GM18517 (cell line): ENCODE measurements at regions not wholly inside any gene's neighbourhood (a gene's known extent, or its start where the extent isn't known, plus 50 kb on each side); places are given as distances from the start of the nearest gene placed in this dataset.

ENCODE experiments used
- ATAC-seq: cut with Tn5 transposase; IDR thresholded peaks from one replicate; pipeline ENCODE4 v1.9.1; 2021; ENCODE audit warnings: mild to moderate bottlenecking, moderate library complexity; ENCODE audit not compliant: unreplicated experiment

DNA sequence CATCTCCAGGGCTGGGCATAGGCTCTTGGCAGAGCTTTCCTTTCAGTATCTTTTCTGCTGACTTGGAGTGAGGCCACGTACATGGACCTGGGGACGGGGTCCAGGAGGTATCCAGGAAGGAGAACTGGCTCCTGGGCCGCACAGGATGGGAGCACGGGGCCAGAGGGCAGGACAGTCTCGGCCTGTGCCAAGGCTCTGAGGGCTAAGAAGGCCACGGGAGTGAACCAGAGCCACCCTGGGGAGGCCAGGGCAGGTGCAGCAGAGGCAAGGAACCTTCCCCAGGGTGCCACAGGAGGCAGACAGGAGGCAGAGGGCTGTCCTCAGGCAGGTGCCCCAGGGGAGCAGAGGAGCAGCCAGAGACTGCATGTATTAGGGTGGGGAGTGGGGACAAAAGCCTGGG is 50.3 kb downstream of the PLXNA1 start:
- no peak for ATAC-seq

DNA sequence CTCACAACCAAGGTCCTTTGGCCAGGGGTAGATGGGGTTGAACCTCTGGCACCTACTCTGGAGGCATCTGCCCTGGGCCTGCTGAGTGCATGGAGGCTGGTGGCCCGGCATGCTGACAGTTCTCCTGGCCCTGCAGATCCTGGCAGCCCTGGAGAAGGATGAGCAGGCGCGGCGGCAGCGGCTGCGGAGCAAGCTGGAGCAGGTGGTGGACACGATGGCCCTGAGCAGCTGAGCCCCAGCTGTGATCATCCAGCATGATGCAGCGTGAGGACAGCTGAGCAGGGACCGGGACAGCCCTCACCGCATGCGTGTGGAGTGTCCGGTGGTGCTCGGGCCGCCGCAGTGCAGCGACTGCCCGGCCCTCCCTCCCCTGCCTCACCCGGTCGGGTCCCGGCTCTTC is 50.9 kb downstream of the PLXNA1 start:
- ATAC-seq, result no peak

DNA sequence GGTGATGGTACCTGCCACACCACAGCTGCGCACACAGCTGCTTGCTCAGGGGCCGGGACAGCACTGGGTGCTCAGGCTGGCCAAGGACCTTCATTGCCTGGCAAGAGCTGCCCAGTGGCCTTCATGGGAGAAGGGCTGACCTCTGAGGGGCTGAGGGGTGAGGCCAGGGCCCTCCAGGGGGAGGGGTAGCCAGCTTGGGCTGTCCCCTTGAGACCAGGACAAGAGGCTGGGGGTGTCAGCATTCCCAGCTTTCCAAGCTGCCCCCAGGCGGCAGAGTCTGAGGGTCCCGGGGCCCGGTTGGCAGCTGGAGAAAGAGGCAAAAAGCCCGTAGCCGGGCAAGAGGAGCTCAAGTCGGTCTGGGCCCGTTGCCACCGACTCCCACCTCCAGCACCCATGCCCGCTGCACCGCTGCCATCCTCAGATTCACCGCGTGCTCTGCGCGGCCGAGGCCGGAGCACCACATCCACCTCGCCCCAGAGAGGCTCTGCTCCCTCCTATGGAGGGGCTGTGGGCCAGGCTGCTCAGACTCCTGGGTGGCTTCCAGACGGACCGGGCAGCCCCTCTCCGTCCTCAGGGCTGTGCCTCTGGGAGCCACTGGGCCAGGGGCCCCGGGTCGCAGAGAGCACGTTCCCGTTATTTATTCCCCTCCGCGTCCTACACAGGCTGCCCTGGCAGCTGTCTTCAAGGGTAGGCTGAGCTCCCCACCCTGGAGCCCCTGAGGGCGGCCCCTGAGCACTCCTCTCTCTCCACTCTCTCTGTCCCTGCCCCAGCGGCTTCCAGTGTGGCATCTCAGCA is 51.5 kb downstream of the PLXNA1 start:
- ATAC-seq, result no peak

DNA sequence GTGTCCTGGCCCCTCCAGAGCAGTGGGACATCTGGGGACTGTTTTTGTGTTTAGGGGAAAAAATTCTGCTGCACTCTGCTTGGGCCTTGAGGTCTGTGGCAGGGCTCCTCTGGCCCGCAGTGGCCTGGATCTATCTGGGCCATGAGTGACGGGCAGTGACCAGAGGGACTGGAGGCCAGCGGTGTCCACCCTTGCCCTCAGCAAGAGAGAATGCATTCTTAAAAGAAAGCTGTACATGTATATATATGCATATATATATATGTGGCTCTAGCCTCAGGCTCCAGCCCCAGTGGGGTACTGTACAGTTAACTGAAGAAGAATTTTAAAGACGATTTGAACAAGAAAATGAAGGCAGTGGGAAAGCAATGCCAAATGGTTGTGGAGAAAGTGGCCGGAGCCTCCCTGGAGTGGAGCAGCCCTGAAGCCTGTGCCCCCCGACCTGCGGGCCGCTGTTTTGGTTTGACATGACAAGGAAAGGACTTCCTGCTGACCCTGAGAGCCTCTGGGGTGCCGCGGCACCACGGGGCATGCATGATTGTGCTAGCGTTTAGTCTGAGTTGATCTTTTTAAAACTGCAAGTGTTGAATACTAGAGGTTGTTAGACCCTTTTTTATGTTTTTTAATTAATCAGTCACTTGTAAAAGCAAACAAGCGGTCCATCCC is 52.2 kb downstream of the PLXNA1 start:
- ATAC-seq, result no peak

DNA sequence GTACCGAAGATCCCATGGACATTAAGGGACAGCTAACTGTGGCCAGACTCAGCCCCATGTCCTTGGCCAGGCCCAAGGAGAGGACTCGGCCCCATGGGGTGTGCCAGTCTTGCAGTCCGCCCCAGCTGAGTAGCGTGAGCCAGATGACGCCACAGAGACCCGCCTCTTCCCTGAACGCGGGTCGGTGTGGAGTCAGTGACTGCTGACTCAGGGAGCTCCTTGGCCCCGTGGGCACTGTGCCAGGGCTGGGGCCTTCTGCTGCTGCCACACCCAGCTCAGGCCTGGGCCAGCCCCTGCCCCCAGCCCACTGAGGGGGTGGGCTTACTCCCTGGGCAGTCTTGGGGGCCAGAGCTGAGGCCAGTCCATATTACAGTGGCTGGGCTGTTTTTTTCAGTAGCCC is 52.8 kb downstream of the PLXNA1 start:
- ATAC-seq, result no peak

DNA sequence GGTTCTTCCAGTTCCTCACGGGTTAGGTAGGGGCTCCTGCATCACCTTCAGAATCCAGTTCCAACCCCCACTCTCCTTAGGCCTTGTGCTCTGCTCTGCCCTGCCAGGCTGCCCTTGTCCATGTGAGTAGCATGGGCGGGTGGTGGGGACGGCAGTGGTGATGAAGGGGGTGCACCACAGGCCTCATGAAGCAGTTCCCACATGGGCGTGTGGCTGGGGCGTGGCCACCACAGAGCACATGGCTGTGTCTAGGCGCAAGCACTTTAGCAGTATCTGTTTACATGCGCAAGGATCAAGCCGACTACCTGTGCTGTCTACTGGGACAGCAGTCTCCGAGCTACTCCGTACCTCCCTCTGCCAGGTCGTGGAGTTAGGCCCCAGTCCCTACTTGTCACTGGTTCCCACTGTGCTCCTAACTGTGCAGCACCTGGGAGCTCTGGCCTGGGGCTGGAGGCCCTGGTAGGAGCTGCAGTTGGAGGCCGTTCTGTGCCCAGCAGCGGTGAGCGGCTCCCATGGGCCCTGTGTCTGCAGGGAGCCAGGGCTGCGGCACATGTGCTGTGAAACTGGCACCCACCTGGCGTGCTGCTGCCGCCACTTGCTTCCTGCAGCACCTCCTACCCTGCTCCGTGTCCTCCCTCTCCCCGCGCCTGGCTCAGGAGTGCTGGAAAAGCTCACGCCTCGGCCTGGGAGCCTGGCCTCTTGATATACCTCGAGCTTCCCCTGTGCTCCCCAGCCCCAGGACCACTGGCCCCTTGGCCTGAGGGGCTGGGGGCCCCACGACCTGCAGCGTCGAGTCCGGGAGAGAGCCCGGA is 53.5 kb downstream of the PLXNA1 start:
- ATAC-seq, result no peak

DNA sequence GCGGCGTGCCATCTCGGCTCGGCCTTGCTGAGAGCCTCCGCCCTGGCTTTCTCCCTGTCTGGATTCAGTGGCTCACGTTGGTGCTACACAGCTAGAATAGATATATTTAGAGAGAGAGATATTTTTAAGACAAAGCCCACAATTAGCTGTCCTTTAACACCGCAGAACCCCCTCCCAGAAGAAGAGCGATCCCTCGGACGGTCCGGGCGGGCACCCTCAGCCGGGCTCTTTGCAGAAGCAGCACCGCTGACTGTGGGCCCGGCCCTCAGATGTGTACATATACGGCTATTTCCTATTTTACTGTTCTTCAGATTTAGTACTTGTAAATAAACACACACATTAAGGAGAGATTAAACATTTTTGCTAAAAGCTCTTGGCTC is 54.1 kb downstream of the PLXNA1 start:
- ATAC-seq, result no peak

DNA sequence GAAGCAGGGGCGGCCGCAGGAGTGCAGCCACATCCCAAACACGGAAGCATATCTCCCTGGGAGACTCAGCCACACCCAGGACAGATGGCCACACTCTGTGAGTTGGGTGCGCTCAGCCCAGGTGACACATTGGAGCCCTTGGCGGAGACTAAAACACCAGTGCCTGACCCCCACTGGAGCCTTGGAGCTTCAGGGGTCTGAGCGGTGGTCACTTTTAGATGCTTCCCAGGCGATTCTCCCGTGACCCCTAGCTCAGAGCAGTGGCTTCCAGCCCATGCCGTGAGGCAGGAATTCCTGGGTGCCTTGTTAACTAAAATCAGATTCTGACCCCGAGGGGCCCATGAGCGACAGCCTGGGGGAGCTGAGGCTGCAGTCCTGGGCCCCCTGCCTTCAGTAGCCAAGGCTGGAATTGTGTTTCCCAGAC is 54.5 kb downstream of the PLXNA1 start:
- no peak for ATAC-seq

DNA sequence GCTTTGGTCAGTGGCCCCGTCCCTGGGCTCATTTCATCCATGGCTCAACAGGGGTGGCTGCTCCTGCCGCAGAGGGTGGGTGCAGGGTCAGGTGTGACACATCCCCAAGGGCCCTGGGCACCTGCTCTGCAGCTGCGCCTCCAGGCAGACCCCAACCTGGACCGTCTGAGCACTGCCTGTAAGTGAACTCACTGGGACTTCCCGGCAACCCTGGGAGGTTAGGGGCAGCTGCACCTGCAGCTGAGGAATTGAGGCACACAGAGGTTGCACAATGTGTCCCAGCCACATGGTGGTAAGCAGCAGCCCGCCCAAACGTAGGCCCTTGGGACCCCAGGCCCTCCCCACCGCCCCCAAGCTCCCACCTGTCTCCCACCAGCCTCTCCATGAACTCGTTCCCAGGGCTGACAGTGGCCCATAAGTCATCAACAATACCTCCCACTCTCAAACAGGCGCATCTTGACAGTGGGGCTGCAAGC is 55.1 kb downstream of the PLXNA1 start:
- ATAC-seq, result no peak

DNA sequence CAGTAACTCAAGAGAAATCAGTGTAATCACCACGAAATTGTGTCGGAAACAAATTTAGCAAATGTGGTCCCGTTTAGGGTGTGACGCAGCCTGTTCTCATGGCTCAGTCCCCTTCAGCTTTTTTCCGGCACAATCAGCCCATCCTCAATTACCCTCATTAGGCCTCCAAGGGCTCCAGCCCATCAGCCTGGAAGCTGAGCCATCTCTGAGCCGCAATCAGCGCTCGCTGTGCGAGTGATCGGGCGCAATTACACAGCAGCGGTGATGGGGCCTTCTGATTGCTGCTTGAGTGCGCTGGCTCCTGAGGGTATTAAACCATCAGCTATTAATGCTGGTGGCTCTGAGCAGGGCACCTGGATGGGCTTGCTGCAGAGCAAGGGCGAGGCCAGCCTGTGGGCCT is 55.6 kb downstream of the PLXNA1 start:
- ATAC-seq, result no peak

DNA sequence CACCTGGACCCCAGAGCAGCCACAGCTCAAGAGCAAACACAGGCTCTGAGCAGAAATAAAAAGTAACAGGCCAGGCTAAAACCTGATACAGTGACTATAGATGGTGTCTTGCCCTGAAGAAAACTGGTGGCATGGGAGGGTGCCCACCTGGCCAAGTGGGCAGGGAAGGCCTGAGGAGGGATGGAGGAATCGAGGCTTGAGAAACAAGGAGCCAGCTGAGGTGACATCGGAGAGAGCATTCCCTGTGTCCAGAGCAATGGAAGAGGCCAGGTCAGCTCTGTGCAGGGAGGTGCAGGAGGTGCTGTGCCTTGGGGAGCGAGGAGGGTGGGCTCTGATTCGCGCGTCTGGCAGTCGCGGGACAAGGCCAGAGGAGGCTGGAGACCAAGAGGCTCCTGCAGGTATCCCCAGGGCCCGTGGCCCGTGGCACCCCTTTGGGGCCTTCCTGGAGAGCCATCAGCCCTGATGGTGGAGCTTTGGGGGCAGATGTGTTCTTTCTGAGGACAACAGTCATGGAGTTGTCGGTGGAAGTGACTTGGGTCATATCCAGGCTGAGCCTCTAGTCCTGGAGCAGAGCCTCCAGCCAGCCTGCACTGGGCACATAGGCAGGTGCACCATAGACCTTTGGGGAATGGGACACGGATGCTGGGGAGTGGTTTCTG is 56.1 kb downstream of the PLXNA1 start:
- ATAC-seq, result no peak

DNA sequence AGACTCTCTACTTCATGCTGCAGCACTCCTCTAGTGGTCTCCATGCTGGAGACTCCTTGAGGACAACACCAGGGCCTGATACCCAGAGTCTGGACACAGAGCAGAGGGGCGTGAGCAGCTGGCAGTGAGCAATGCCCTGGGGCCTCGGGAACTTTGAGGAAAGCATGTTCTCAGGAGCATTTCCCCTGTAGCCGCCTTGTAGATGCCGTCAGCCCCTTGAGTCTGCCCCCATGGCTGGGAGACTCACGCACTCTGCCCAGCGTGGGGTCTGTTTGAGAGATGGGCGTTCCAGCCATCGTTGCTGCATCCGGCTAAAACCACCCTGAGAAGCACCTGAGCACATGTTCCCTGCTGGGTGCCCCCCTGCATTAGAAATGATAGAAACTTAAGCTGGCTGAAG is 56.8 kb downstream of the PLXNA1 start:
- no peak for ATAC-seq

DNA sequence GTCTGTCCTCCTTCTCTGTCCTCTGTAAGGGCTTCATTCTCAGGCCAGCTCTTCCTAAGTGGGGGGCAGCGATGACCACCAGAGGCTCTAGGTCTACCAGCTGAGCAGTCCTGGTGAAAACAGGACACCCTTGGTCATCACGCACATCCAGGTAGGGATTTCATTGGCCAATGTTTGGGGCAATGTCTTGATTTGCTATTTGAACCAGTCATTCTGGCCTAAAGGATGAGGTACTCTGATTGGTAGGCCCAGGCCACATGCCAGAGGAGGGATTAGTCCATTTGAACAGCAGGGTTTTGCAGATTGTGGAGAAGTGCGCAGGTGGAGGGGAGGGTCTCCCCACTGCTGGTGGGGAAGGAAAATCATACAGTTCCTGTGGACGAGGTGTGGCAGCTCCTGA is 57.3 kb downstream of the PLXNA1 start:
- no peak for ATAC-seq

DNA sequence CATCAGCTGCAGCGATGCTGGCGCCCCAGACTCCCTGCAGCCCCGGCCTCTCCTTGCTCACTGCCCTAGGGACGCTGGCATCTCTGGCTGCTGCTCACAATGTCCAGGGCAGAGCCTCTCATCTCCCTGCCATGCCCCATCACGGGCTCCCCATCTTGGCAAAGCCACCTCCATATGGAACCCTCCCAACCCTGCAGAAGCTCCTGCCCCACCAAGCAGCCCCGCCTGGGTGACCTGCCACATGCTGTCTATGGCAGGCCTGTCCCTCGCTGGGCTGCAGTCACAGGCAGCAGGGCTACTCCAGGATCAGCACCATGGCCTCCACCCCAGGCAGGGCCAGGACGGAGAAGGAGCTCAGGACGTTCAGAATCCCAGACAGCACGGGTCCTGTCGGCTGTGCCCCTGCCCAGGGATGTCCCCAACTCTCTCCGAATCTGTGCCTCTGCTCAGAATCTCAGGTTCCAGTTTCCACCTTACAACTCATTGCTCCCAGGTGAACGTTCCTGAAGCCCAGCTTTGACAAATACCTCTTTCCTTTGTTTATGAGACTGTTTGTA is 58.4 kb downstream of the PLXNA1 start:
- no peak for ATAC-seq

DNA sequence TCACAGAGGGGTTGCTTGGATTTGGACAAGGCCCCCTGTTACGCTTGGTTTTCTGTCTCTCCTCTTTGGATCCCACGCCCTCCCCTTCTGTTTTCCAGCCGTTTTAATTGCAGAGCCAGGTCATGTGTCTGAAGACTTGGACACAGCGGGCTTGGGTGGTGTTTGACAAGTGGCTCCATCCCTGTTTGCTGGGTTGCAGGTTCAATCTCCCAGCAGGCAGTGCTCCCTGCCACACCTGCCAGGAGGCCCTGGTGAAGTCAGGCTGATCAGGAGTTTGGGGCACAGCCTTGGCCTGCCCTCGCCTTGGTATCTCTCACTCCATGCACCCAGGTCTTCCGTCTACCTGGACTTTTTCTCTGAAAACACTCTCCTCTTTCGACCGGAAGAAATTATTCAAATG is 59.0 kb downstream of the PLXNA1 start:
- ATAC-seq, result no peak

DNA sequence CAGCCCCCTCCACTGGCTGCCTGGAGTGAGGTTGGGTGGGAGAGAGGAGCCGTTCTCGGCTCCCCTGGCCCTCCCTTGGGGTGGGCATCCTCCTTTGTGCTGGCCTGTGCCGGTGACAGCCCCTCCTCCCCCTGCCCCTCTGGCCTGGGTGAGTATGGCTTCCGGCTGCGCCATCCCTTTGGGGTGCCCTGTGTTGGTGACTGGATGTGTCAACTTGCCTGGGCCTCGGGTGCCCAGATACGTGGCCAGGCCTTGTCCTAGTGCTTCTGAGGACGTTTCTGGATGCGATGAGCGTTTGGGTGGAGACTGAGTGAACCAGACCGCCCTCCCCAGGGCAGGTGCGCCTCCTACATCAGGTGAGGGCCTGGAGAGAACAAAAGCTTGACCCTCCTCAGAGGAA is 59.7 kb downstream of the PLXNA1 start:
- no peak for ATAC-seq

DNA sequence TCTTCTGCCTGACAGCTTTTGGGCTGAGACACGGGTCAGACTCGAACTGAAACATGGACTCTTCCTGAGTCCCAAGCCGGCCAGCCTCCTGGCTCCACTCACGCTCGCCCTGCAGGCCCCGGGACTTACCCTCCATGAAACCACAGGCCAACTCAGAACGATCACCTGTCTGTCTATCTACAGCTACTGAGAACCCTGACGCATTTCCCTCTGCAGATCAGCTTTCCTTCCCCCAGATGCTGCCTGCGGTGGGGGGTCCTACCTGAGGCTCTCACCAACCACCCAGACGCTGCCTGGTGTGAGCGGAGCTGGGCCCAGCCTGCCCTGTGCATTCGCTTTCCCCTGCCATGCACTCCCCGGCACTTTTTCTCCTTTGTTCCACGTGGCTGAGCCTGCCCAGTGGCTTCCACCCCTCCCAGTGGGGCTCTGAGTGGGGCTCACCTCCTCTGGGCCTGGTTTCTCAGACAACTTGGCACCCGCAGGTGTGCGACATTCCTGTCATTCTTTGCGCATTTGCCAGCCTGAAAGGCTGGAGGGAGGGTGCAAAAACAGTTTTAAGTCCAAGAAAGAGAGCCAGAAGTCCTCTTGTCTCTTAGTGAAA is 60.2 kb downstream of the PLXNA1 start:
- no peak for ATAC-seq

DNA sequence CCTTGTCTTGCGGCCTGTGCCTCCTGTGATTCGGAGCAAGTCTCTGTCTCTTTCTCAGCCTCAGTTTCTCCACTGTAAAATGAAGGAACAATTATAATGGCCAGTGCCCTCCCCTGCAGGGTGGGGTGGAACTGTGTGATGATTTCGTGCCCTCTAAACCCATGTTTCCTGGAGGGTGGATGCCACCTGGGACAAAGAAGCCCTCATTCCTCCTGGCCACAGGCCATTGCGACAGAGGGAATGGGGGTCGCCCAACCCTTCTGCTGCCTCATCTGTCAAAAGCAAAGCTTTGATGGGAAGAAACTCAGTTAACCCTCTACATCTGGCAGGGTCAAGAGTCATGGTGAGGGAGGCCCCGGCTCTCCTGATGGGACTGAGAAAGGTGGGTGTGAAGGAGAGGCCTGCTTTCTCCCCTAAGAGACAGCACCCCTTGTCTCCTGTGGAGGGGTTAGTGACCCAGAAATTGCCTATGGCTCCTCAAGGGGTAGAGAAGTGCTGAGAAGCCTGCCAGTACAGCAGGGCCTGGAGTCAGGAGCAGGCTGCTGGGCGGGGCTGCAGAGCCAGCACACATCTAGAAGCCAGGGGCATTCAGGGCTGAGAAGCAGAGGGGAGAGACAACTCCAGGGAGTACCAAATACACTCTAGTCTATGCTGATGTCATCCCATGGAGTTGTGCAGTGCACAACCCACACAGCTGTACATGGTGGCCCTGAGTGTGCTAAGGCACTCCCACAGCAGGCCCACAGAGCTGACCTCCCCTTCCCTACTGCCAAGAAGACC is 61.0 kb downstream of the PLXNA1 start:
- no peak for ATAC-seq

DNA sequence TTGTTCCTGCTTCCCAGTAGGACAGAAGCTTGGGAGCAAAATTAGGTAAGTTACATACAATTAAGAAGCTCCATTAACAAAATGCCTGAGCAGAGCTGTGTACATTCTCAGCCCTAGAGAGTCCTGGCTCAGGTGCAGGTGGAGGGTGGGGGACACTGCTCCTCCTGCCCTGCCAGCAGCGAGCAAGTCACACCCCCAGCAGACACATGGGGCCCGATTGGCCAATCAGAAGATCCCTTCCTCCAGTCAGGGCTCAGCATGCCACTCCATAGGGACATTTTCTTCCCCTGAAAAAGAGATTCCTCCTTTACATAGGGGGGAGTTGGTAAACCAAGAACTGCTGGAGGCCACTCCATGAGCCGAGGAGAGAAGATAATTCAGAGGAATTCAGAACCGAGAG is 62.1 kb downstream of the PLXNA1 start:
- no peak for ATAC-seq
